LNCAP (cell line): ENCODE measurements at regions not wholly inside any gene's neighbourhood (a gene's known extent, or its start where the extent isn't known, plus 50 kb on each side); places are given as distances from the start of the nearest gene placed in this dataset.

ENCODE experiments used
- CTCF ChIP-seq: fragments of 450-650 bp; IDR thresholded peaks from 2 replicates; pipeline ENCODE4 v1.5.1; 2017; ENCODE audit warnings: mild to moderate bottlenecking

- no peak for TF ChIP-seq CTCF
Measured at GRCh38 chr4:54548831-54549460, 108.8 kb upstream of the KIT start.

GRCh38 chr4:54550395-54551171 lies 107.2 kb upstream of the KIT start:
- no peak for TF ChIP-seq CTCF

GRCh38 chr4:54553001-54553400 lies 104.8 kb upstream of the KIT start:
- no peak for TF ChIP-seq CTCF

- TF ChIP-seq CTCF = no peak
Measured at GRCh38 chr4:54554339-54554990, 103.3 kb upstream of the KIT start.

- no peak for TF ChIP-seq CTCF
Measured at GRCh38 chr4:54556051-54556450, 101.7 kb upstream of the KIT start.

- no peak for TF ChIP-seq CTCF
Measured at GRCh38 chr4:54556587-54556986, 101.2 kb upstream of the KIT start.

- TF ChIP-seq CTCF = no peak
Measured at GRCh38 chr4:54558889-54559677, 98.7 kb upstream of the KIT start.
